Adipocyte (in vitro differentiated cells): ENCODE measurements at regions not wholly inside any gene's neighbourhood (a gene's known extent, or its start where the extent isn't known, plus 50 kb on each side); places are given as distances from the start of the nearest gene placed in this dataset.
"Not testable (repeated sequence)": the region's sequence is repeated elsewhere in the genome, so short reads cannot be mapped to it uniquely, and the experiment has no call there.

ENCODE experiments used
- DNase-seq: peaks from one replicate; pipeline ENCODE4 v3.0.0-alpha.2; 2015; ENCODE audit warnings: low read depth
- H3K27me3 ChIP-seq: replicated peaks from 2 replicates; pipeline ENCODE4 v1.7.0; 2013; ENCODE audit warnings: mild to moderate bottlenecking, low read length, moderate library complexity; ENCODE audit not compliant: control insufficient read depth, insufficient read depth
- H3K36me3 ChIP-seq: 2 replicates; pipeline ENCODE4 v1.7.0; 2013; ENCODE audit warnings: low read length, mild to moderate bottlenecking, moderate library complexity; ENCODE audit not compliant: control insufficient read depth, insufficient read depth, severe bottlenecking
- H3K4me1 ChIP-seq: 2 replicates; pipeline ENCODE4 v1.7.0; 2013; ENCODE audit warnings: mild to moderate bottlenecking, low read length, moderate library complexity; ENCODE audit not compliant: control insufficient read depth, insufficient read depth
- H3K4me3 ChIP-seq: 2 replicates; pipeline ENCODE4 v1.7.0; 2013; ENCODE audit warnings: mild to moderate bottlenecking, low read length, moderate library complexity
- H3K9ac ChIP-seq: 2 replicates; pipeline ENCODE4 v1.7.0; 2013; ENCODE audit warnings: mild to moderate bottlenecking, low read length, moderate library complexity
- H3K9me3 ChIP-seq: 2 replicates; pipeline ENCODE4 v1.7.0; 2013; ENCODE audit warnings: mild to moderate bottlenecking, low read length, moderate library complexity; ENCODE audit not compliant: control insufficient read depth

DNA sequence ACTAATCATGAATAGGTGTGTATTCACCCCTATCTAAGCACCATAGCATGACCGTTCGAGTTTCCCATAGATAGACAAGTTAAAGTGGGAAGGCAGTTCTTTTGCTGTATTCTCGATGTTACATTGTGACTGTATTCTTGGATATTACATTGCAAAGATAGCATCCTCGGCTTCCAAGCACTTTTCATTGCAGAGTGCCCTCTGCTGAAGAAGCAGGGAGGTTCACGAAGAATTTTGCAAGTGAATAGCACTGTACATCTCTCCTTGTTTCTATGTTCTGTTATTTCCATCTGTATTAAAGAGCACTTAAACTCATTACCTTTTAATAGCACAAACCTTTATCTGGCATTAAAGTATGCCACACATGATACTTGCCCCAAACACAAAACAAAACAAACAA, 426.7 kb upstream of the ARX start:
- peak; percentile 0 for DNase-seq
- no peaks in the 10 kb centered on the region for H3K4me1 ChIP-seq
- H3K4me3 ChIP-seq: no peak overlapping the region
- H3K9me3 ChIP-seq: no peaks in the 10 kb centered on the region
- H3K36me3 ChIP-seq: no peaks in the 10 kb centered on the region
- H3K9ac ChIP-seq: no peak overlapping the region
- H3K27me3 ChIP-seq: peaks cover 6% of the 10 kb centered on the region

DNA sequence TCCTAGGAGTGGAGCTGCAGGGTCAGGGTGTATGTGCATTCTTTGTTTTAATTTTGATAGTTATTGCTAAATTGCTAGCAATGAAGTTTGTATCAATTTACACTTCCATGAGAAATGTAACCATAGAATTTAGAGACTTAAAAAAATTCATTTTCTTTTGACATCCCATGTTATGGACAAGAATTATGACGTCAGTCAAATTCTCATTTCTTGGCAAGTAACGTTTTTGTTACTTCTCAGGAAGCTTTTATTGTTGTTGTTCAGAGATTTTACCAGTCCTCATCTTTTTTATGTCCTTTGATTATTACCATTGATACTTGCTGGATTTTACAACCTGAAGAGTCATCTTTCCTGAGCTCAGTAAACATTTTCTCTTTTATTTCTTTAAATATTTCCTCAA, 417.5 kb upstream of the ARX start:
- no peak for DNase-seq
- Histone ChIP-seq H3K4me1 (no peaks in the 10 kb centered on the region), H3K27me3 (peaks cover 4% of the 10 kb centered on the region), H3K9me3 (no peaks in the 10 kb centered on the region), H3K4me3 (no peak overlapping the region), H3K9ac (no peak overlapping the region), H3K36me3 (no peaks in the 10 kb centered on the region)

DNA sequence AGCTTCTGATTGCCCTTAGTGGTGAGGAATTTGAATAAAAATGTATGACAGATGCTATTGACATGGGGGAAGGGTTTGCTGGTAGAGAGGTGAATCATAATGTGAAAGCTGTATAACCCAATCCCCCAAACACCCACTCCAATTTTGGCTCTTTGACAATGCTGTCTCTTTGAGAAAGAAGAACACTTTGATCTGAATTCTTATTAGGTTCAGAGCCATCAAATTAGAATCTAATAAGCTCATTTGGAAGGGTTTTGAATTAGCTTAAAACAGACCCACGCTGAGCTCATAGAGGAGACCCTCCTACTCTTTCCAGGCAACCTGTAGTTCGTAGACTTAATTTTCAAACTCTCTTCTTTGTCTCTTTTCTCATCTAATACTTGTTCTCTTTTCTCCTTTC, 416.6 kb upstream of the ARX start:
- H3K9ac ChIP-seq: no peak overlapping the region
- no peak for DNase-seq
- H3K27me3 ChIP-seq: peaks cover 4% of the 10 kb centered on the region
- H3K36me3 ChIP-seq: no peaks in the 10 kb centered on the region
- no peaks in the 10 kb centered on the region for H3K9me3 ChIP-seq
- H3K4me1 ChIP-seq: no peaks in the 10 kb centered on the region
- no peak overlapping the region for H3K4me3 ChIP-seq

DNA sequence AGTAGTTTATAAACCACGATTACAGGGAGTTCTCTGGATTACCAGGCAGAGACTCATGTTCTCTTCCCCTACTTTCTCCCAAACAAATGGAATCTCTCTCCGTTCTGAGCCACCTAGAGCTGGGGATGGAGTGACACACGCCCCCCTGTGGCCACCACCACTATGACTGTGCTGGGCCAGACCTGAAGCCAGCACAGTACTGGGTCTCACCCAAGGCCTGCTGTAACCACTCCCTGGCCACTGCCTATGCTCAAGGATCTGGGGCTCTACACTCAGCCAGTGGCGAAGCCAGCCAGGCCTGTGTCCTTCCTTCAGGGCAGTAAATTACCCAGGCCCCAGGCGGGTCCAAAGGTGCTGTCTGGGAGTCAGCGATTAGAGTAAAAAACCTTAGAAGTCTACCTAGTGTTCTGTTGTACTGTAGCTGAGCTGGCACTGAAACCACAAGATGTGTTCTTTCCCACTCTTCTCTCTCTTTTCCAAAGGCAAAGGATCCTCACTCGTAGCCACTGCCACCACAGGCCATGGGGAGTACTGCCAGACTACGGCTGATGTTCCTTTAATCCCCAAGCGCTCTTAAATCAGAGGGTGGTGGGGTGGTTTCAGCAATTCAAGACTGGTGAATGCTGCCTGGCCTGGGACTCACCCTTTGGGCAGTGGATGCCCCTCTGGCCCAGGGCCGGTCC, 412.2 kb upstream of the ARX start:
- Histone ChIP-seq H3K9ac (no peak overlapping the region), H3K4me1 (no peaks in the 10 kb centered on the region), H3K36me3 (no peaks in the 10 kb centered on the region), H3K9me3 (no peaks in the 10 kb centered on the region), H3K27me3 (peaks cover 4% of the 10 kb centered on the region), H3K4me3 (no peak overlapping the region)
- no peak for DNase-seq

DNA sequence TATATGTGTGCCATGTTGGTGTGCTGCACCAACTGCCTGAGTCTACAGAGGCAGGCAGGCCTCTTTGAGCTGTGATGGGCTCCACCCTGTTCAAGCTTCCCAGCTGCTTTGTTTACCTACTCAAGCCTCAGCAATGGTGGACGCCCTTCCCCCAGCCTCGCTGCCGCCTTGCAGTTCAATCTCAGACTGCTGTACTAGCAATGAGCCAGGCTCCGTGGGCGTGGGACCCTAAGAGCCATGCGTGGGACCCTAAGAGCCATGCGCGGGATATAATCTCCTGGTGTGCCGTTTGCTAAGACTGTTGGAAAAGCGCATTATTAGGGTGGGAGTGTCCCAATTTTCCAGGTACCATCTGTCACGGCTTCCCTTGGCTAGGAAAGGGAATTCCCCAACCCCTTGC, 388.4 kb upstream of the ARX start:
- H3K36me3 ChIP-seq, H3K27me3 ChIP-seq, H3K4me1 ChIP-seq: not testable (repeated sequence)

DNA sequence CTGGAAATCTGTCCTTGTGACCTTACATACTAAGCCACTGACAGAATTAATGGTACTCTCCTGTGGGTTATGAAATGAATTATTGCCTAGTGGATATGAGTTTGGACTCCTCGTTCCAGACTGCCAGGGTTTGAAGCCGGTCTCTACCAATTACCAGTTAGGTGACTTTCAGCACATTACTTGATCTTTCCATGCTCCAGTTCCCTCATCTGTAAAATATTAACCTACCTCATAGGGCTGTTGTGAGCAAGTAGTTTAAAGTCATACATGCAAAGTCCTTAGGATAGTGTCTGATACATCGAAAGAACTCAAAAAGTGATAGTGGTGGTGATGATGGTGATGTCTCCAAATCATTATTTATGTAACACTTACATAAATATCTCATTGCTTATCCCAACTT, 373.5 kb upstream of the ARX start:
- Histone ChIP-seq H3K4me3 (no peak overlapping the region), H3K27me3 (no peaks in the 10 kb centered on the region), H3K9me3 (peaks cover 18% of the 10 kb centered on the region), H3K4me1 (no peaks in the 10 kb centered on the region), H3K36me3 (no peaks in the 10 kb centered on the region), H3K9ac (no peak overlapping the region)
- no peak for DNase-seq

More for the DNA sequence above, 388.4 kb upstream of the ARX start:
- H3K9ac ChIP-seq, H3K4me3 ChIP-seq, DNase-seq, H3K9me3 ChIP-seq: not testable (repeated sequence)

DNA sequence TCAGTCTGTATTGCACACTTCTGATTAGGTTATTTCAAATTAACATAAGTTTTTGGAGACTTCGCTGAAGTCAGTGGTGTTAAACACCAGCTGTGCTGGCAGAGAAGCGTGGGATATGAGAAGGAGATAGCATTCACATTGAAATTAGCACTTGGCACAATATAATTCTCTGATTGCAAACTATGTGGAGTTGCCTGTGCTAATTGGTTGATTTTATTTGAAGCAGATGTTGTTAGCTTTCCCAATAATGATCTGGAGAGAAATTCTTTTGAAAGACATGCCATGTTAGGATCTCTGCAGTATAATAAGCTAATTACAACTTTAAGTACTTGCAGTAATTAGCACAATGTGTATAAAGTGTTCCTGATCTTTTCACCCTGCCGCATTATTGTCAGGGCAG, 367.4 kb upstream of the ARX start:
- H3K4me3 ChIP-seq: no peak overlapping the region
- no peaks in the 10 kb centered on the region for H3K4me1 ChIP-seq
- H3K36me3 ChIP-seq: no peaks in the 10 kb centered on the region
- no peak for DNase-seq
- H3K9me3 ChIP-seq: no peaks in the 10 kb centered on the region
- no peaks in the 10 kb centered on the region for H3K27me3 ChIP-seq
- H3K9ac ChIP-seq: no peak overlapping the region

DNA sequence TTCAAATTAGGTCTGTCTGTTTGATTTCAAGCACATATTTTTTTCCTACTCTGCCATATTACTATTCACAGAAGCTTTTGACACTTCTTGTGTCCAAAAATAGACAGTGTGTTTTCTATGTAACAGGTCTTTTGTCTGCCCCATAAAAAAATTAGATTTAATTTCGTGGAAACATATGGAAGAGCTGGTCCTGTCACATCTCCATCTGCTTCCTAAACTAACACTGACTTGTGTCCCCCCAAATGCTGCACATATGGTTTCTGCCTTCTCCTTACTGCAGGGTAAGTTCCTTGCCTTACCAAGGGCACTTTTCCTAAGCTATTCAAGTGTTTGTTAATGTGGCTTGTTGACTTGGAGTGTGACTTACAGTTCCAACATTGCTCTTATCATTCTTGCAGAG, 340.7 kb upstream of the ARX start:
- peaks cover 11% of the 10 kb centered on the region for H3K9me3 ChIP-seq
- no peaks in the 10 kb centered on the region for H3K36me3 ChIP-seq
- H3K9ac ChIP-seq: no peak overlapping the region
- DNase-seq: no peak
- H3K4me1 ChIP-seq: no peaks in the 10 kb centered on the region
- H3K4me3 ChIP-seq: no peak overlapping the region
- no peaks in the 10 kb centered on the region for H3K27me3 ChIP-seq

DNA sequence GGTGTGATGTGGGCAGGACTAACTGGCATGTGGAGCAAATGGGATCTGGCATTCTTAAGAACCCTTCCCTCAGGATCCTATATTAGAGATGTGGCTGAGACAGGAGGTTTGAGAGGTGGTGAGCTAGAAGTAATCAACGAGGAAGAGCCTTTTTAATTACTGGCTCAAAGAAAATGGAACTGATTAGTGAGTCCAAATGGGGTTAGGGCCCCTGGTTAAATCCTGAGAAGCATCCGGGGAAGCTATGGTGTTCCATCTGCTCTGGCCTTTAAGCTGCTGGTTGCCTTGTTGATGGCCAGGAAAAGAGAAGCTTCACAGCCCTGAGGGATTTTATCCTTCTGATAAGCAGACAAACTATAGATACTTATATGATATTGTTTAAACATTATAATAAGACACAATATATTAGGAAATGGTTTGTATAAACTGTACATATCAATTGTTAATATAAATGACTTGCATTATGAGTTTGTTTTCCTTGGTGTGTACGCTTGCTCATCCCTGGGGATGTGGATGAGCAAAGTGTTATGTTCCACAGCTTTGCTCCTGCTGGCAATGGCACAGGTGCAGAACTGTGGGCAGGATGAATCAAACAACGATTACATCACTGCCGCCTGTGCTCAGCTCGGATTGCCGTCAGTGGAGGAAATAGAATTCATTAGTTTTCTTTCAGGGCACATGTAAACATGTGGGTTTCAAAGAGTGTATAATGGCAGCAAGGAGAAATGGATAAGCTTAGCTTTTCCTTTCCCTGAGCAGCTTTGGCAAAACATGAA, 328.6 kb upstream of the ARX start:
- Histone ChIP-seq H3K4me1 (no peaks in the 10 kb centered on the region), H3K9ac (no peak overlapping the region), H3K36me3 (no peaks in the 10 kb centered on the region), H3K4me3 (no peak overlapping the region), H3K9me3 (peaks cover 6% of the 10 kb centered on the region), H3K27me3 (no peaks in the 10 kb centered on the region)
- no peak for DNase-seq

DNA sequence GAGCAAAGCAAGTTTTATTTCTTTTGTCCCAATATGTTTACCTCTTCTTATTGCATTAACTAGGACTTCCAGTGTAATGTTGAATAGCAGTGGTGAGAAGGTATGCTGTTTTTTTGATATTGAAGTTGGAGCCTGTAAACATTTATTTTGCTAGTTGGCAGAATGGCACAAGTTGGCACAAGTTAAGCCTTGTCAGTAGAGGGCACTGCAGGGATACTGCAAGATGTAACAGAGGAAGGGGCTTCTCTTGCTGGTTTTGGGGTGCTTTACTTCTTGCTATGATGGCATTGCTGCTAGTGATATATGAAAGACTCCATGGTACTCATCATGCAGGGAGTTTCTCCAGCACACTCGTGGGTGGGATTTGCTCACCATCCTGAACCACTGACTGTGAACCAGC, 327.3 kb upstream of the ARX start:
- no peaks in the 10 kb centered on the region for H3K4me1 ChIP-seq
- no peak for DNase-seq
- H3K27me3 ChIP-seq: no peaks in the 10 kb centered on the region
- H3K9ac ChIP-seq: no peak overlapping the region
- no peak overlapping the region for H3K4me3 ChIP-seq
- H3K9me3 ChIP-seq: peaks cover 6% of the 10 kb centered on the region
- H3K36me3 ChIP-seq: no peaks in the 10 kb centered on the region

DNA sequence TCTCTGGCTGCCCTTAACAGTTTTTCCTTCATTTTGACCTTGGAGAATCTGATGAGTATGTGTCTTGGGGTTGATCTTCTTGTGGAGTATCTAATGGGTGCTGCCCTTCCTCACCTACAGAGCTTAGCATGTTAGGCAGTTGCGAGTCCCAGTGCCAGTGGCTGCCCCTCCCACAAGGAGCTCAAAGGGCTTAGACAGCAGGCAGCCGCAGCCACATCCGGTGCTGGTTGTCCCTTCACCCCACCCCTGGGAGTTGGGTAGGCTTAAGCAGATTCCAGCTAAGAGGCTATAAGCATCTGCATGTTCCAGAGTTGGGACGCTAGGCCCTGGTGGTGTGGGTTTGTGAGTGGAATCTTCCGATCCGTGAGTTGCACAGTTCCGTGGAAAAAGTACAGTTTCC, 322.1 kb upstream of the ARX start:
- no peak for DNase-seq
- H3K9me3 ChIP-seq: peaks cover 6% of the 10 kb centered on the region
- H3K27me3 ChIP-seq: no peaks in the 10 kb centered on the region
- no peaks in the 10 kb centered on the region for H3K36me3 ChIP-seq
- no peaks in the 10 kb centered on the region for H3K4me1 ChIP-seq
- no peak overlapping the region for H3K4me3 ChIP-seq
- no peak overlapping the region for H3K9ac ChIP-seq
